HUES64 (cell line): ENCODE measurements at regions not wholly inside any gene's neighbourhood (a gene's known extent, or its start where the extent isn't known, plus 50 kb on each side); places are given as distances from the start of the nearest gene placed in this dataset.
"Not testable (repeated sequence)": the region's sequence is repeated elsewhere in the genome, so short reads cannot be mapped to it uniquely, and the experiment has no call there.

Experiments used
- H3K27ac ChIP-seq: 2 replicates; pipeline ENCODE4 v1.7.0; 2013; ENCODE audit warnings: low read depth, low read length, inconsistent platforms
- H3K27me3 ChIP-seq: 2 replicates; pipeline ENCODE4 v1.6.1; 2013; ENCODE audit warnings: mild to moderate bottlenecking, low read length; ENCODE audit not compliant: insufficient read depth
- H3K36me3 ChIP-seq: 2 replicates; pipeline ENCODE4 v1.6.1; 2013; ENCODE audit warnings: mild to moderate bottlenecking, low read length; ENCODE audit not compliant: insufficient read depth
- H3K4me1 ChIP-seq: 2 replicates; pipeline ENCODE4 v1.6.1; 2013; ENCODE audit warnings: mild to moderate bottlenecking, low read length, moderate library complexity; ENCODE audit not compliant: insufficient read depth
- H3K4me3 ChIP-seq: 2 replicates; pipeline ENCODE4 v1.5.1; 2013; ENCODE audit warnings: mild to moderate bottlenecking, low read length, moderate library complexity
- H3K9ac ChIP-seq: 2 replicates; pipeline ENCODE4 v1.6.1; 2013; ENCODE audit warnings: mild to moderate bottlenecking, low read depth, low read length
- H3K9me3 ChIP-seq: 2 replicates; pipeline ENCODE4 v1.6.1; 2013; ENCODE audit warnings: low read depth, low read length; ENCODE audit not compliant: insufficient read depth
- WGBS: fragments of 150-250, 120-280 bp; methylation state at CpG from one replicate; pipeline ENCODE4 v1.1.7; 2013; ENCODE audit warnings: missing lambda C conversion rate; 5-methylcytosine and 5-hydroxymethylcytosine counted together

DNA sequence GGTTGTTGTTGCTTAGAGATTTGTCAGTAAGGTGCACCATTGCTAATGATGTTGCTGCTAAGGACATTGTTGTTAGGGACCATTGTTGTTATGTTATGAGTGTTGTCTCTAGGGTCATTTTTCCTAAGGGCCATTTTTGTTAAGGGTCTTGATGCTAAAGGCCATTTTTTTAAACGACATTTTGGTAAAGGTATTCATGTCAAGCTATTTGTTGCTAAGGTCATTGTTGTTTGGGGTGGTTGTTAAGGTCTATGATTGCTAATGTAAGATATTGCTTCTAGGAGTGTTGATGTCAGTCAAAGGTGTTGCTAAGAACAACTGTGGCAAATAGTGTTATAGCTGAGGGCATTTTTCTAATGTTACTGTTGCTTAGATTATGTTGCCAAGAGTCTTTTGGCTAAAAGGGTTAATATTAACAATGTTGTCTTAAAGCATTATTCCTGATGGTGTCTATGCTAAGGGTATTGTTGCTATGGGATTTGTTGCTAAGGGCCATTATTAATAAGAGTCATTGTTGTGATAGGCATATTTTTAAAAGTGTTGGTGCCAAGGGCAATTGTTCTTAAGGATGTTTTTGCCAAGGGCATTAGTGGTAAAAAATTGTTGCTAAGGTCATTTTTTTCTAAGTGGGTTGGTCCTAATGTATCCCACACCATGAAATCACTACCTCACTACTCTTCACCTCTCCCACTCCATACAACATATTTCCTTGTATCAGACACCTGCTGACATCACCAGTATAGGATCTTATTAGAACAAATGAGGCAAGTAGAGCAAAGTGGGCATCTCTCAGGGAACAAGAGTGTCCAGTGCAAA lies 56.2 kb downstream of the SPATA31A6 start:
- not testable (repeated sequence) for H3K9me3 ChIP-seq
- WGBS = 91% methylated on average over 1 of the region's 1 CpG

DNA sequence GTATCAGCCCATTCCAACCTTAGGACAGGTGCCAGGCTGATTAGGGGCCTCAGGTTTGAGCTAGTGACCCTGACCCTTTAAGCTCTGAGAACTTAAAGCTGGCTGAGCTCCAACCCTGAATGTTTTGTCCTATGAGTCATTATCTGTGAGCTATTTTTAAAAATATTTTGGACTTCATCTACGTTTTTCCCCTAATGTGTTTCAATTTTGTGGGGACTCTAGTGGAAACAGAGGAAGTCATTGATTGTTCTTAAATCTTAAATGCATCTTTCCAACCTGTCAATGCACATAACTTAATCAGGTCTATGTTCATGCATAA lies 56.8 kb downstream of the SPATA31A6 start:
- not testable (repeated sequence) for H3K9me3 ChIP-seq, H3K4me3 ChIP-seq, H3K36me3 ChIP-seq, H3K9ac ChIP-seq, H3K27me3 ChIP-seq, H3K27ac ChIP-seq, H3K4me1 ChIP-seq
- WGBS = no CpG with 5 or more reads among the region's 1 CpG

More for the DNA sequence above, 56.2 kb downstream of the SPATA31A6 start:
- H3K27me3 ChIP-seq, H3K4me3 ChIP-seq, H3K36me3 ChIP-seq, H3K4me1 ChIP-seq, H3K9ac ChIP-seq, H3K27ac ChIP-seq: not testable (repeated sequence)

DNA sequence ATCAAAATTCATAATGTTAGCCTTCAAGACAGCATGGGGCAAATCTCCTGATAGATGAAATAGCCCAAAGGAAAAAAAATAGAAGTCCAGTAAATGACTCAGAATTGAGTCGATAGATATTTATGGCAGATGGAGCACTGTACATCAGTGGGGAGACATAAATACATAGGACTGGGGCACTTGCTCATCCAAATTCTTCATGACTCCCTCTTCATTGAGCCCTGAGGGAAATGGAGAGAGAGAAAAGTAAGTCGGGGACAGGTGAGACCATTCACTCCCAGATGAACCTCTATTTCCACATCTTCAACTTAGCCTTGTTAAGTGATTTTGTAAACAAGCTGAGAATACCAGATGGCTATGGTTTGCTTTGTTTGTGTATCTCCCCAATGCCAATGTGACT lies 59.8 kb downstream of the SPATA31A6 start:
- H3K4me1 ChIP-seq, H3K27me3 ChIP-seq, H3K27ac ChIP-seq, H3K9me3 ChIP-seq, H3K36me3 ChIP-seq, H3K4me3 ChIP-seq, H3K9ac ChIP-seq: not testable (repeated sequence)
- no CpG with 5 or more reads among the region's 2 CpGs for WGBS

DNA sequence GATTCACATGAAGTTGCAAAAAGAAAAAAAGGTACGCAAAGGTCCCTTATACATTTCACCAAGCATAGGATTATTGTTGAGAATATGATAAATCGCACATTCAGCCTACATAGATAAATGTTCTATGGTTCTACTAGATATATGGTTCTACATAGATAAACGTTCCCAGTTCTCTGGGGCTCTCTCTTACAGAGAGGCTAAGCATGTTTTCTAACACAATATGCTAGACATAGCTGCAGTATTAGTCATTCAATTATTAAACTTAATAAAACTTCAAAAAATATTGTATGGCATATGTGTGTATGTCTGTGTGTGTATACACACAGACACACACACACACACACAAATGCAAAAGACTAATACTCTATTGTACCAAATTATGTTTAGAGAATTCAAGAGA lies 60.4 kb downstream of the SPATA31A6 start:
- not testable (repeated sequence) for H3K9me3 ChIP-seq, H3K4me1 ChIP-seq, H3K27ac ChIP-seq, H3K36me3 ChIP-seq, H3K27me3 ChIP-seq, H3K9ac ChIP-seq, H3K4me3 ChIP-seq
- no CpG with 5 or more reads among the region's 3 CpGs for WGBS

DNA sequence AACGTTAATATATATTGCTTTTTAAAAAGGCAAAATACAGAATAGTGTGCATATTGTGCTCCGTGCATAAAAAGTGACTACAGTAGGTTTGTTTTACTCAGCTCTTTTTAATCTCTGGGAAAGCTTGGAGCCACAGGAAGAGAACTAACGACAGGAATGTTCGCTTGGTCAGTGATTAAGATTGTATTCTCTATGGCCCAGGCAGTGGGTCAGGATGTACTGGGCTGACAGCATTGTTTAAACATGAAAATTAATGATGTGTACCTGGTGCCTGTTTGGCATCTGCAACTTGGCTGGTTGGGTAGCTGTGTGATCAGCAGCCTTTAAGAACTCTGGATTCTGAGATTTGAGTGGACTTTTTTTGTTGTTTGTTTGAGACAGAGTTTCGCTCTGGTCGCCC lies 85.3 kb downstream of the SPATA31A6 start:
- H3K27ac ChIP-seq, H3K4me3 ChIP-seq, H3K9me3 ChIP-seq, H3K4me1 ChIP-seq, H3K9ac ChIP-seq, H3K27me3 ChIP-seq, H3K36me3 ChIP-seq: not testable (repeated sequence)
- WGBS = 94% methylated on average over 6 of the region's 6 CpGs

DNA sequence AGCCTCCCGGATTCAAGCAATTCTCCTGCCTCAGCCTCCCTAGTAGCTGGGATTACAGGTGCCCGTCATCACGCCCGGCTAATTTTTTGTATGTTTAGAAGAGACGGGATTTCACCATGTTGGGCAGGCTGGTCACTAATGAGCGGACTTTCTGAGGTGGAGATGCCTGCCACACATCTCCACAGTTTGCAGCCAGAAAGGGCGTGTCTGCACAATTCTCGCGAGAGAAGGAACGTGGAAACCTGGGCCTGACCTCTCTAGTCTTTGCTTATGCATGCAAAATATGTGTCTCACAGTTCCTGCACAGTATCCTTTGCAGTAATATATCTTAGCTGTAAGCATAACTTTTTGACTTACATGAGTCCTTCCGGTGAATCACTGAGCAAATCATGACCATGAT lies 85.7 kb downstream of the SPATA31A6 start:
- 95% methylated on average over 11 of the region's 11 CpGs for WGBS

DNA sequence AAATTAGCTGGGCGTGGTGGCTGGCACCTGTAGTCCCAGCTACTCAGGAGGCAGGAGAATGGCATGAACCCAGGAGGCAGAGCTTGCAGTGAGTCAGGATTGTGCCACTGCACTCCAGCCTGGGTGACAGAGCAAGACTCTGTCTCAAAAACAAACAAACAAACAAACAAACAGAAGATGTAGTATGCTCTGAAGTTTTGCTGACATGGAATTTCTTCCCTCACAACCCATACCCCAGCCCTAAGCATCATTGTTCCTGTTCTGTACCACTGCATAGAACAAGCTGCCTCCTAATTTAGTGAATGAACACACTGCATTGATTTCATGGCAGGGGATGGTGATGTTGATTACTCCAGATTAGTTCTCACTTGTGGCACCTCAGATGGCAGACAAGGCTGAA lies 89.7 kb downstream of the SPATA31A6 start:
- not testable (repeated sequence) for H3K36me3 ChIP-seq, H3K27me3 ChIP-seq, H3K4me1 ChIP-seq, H3K4me3 ChIP-seq, H3K9ac ChIP-seq, H3K27ac ChIP-seq, H3K9me3 ChIP-seq
- 93% methylated on average over 1 of the region's 1 CpG for WGBS

More for the DNA sequence above, 85.7 kb downstream of the SPATA31A6 start:
- H3K9me3 ChIP-seq, H3K27ac ChIP-seq, H3K36me3 ChIP-seq, H3K4me3 ChIP-seq, H3K4me1 ChIP-seq, H3K27me3 ChIP-seq, H3K9ac ChIP-seq: not testable (repeated sequence)

DNA sequence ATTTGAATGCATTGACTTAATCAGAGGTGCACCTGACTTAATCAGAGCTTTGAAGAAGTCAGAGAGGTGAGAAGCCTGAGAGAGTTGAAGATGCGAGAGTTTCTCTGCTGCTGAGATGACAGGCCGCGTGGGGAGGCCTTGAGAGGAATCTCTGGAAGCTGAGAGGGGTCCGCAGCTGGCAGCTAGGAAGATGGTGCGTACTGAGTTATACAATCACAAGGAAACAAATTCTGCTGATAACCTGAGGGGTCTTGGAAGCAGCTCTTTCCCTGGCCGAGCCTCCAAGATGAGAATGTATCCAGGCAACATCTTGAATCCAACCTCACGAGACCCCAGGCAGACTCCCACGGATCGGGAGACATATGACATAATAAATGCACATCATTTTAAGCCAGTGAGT lies 91.7 kb downstream of the SPATA31A6 start:
- 87% methylated on average over 9 of the region's 9 CpGs for WGBS
- no peaks in the 10 kb centered on the region for H3K9me3 ChIP-seq
- no peaks in the 10 kb centered on the region for H3K36me3 ChIP-seq
- no peak overlapping the region for H3K4me3 ChIP-seq
- H3K4me1 ChIP-seq = no peaks in the 10 kb centered on the region
- H3K27me3 ChIP-seq = no peaks in the 10 kb centered on the region
- no peak overlapping the region for H3K9ac ChIP-seq
- H3K27ac ChIP-seq = no peak overlapping the region

DNA sequence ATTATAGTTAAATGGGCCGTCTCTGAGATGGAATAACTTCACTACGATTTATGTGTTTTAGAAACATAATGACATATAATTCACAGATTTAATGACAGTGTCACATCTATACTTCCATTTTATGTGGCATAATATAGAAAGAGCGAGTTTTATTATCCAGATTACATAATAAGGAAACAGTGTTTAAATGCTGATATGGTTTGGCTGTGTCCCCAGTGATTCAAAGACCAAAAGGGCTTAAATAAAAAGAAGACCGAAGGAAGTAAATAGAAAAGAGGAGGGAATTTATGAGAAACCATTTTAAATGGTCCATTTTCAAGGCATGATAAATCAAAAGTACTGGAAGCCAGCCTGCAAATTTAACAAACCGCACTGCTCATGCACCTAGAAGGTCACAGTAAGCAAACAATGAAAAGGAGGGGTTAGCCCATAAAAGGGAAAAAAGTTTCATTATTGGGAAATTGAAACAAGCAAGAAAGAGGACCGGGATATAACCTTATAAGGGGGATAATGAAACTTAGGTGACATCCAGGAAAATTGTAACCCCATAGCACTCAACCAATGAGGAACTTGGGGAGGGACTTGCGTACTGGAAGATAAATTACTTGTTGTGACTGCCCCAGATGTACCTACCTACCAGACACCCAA lies 99.2 kb downstream of the SPATA31A6 start:
- H3K9me3 ChIP-seq, H3K4me3 ChIP-seq, H3K36me3 ChIP-seq, H3K27ac ChIP-seq, H3K9ac ChIP-seq, H3K27me3 ChIP-seq, H3K4me1 ChIP-seq: not testable (repeated sequence)
- WGBS = 94% methylated on average over 2 of the region's 7 CpGs

DNA sequence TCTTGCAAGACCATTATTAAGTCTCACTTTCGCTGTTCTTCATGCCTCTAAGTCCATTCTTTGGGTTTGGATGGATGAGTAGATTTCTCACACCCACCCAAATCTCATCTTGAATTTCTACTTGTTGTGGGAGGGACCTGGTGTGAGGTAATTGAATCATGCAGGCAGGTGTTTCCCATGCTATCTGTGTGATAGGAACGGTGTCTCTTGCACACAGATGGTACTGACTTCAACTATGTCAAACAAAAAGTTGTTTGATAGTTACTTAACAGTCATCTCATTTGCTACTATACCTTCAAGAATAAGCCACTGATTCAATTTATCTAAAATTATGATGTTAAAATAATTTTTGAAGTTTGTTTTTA lies 99.7 kb downstream of the SPATA31A6 start:
- not testable (repeated sequence) for H3K4me1 ChIP-seq, H3K9me3 ChIP-seq, H3K4me3 ChIP-seq, H3K9ac ChIP-seq, H3K36me3 ChIP-seq, H3K27me3 ChIP-seq, H3K27ac ChIP-seq
- 100% methylated on average over 1 of the region's 2 CpGs for WGBS

DNA sequence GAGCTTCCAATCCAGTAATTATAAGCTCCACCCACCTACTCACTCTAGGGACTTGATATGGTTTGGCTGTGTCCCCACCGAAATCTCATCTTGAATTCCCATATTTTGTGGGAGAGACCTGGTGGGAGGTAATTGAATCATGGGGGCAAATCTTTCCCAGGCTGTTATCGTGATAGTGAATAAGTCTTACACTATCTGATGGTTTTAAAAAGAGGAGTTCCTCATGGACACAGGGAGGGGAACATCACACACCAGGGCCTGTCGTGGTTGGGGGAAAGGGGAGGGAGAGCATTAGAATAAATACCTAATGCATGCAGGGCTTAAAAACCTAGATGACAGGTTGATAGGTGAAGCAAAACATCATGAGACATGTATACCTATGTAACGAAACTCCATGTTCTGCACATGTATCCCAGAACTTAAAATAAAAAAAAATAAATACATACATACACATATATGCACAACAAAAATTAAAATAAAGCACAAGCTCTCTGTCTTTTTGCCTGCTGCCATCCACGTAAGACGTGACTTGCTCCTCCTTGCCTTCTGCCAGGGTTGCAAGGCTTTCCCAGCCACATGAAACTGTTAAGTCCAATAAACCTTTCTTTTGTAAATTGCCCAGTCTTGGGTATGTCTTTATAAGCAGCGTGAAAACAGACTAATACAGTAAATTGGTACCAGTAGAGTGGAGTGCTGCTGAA lies 102.8 kb downstream of the SPATA31A6 start:
- not testable (repeated sequence) for H3K4me3 ChIP-seq, H3K27ac ChIP-seq, H3K4me1 ChIP-seq, H3K36me3 ChIP-seq, H3K9me3 ChIP-seq, H3K9ac ChIP-seq, H3K27me3 ChIP-seq
- WGBS = 82% methylated on average over 6 of the region's 7 CpGs
